Gastroesophageal sphincter (tissue), 4 donors: ENCODE measurements at regions not wholly inside any gene's neighbourhood (a gene's known extent, or its start where the extent isn't known, plus 50 kb on each side); places are given as distances from the start of the nearest gene placed in this dataset.

Experiments
- ATAC-seq: fragments of 150-250 bp; one replicate; pipeline ENCODE4 v1.9.1; 2016; ENCODE audit warnings: mild to moderate bottlenecking, moderate library complexity
- H3K27ac ChIP-seq, 4 donors: fragments of 200-600 bp; sonication (generic) in 3 of 4; 1 replicate in 3 of 4; 2 replicates in 1 of 4; pipeline ENCODE4 v1.5.1; 2016 to 2019
- H3K27me3 ChIP-seq: fragments of 200-600 bp; sonication (generic); one replicate; pipeline ENCODE4 v1.5.1; 2019
- H3K36me3 ChIP-seq, 2 donors: fragments of 200-600 bp; sonication (generic); one replicate each; pipeline ENCODE4 v1.5.1; 2019; ENCODE audit warnings: control low read depth in 1 of 2
- H3K4me1 ChIP-seq, 3 donors: fragments of 200-600 bp; sonication (generic); 1 replicate in 2 of 3; 2 replicates in 1 of 3; pipeline ENCODE4 v1.5.1; 2016 to 2019; ENCODE audit warnings: control low read depth in 2 of 3
- H3K4me3 ChIP-seq, 2 donors: fragments of 200-600 bp; sonication (generic); one replicate each; pipeline ENCODE4 v1.5.1; 2019; ENCODE audit warnings: mild to moderate bottlenecking in 1 of 2, moderate library complexity in 1 of 2
- H3K9me3 ChIP-seq, 3 donors: fragments of 200-600 bp; sonication (generic); one replicate each; pipeline ENCODE4 v1.5.1; 2017 to 2019; ENCODE audit warnings: control low read depth in 2 of 3
- EP300 ChIP-seq: sonication (generic); formaldehyde crosslinking; IDR thresholded peaks from one replicate; pipeline ENCODE4 v1.6.1; 2017; ENCODE audit warnings: antibody characterized with exemption, mild to moderate bottlenecking
- POLR2A ChIP-seq, 2 donors: fragments of 450-650 bp; IDR thresholded peaks; one replicate each; pipeline ENCODE4 v1.6.1; 2017; ENCODE audit warnings: antibody characterized with exemption in 2 of 2, mild to moderate bottlenecking in 2 of 2, moderate library complexity in 1 of 2
- POLR2AphosphoS5 ChIP-seq: sonication (generic); formaldehyde crosslinking; IDR thresholded peaks from one replicate; pipeline ENCODE4 v1.6.1; 2017; ENCODE audit warnings: antibody characterized with exemption
- WGBS, 2 donors: methylation state at CpG; one replicate each; pipeline ENCODE4 v1.1.5; 2018; ENCODE audit warnings: low coverage in 1 of 2; 5-methylcytosine and 5-hydroxymethylcytosine counted together
- TF ChIP-seq, protein P1 (sequence below), 4 experiments: fragments of 200-600 bp in 2 of 4; fragments of 450-650 bp in 2 of 4; sonication (generic) in 1 of 4; IDR thresholded peaks; one replicate each; pipeline ENCODE4 v1.5.1; 2017 to 2019; ENCODE audit warnings: antibody characterized with exemption in 4 of 4, mild to moderate bottlenecking in 2 of 4, moderate library complexity in 2 of 4

DNA sequence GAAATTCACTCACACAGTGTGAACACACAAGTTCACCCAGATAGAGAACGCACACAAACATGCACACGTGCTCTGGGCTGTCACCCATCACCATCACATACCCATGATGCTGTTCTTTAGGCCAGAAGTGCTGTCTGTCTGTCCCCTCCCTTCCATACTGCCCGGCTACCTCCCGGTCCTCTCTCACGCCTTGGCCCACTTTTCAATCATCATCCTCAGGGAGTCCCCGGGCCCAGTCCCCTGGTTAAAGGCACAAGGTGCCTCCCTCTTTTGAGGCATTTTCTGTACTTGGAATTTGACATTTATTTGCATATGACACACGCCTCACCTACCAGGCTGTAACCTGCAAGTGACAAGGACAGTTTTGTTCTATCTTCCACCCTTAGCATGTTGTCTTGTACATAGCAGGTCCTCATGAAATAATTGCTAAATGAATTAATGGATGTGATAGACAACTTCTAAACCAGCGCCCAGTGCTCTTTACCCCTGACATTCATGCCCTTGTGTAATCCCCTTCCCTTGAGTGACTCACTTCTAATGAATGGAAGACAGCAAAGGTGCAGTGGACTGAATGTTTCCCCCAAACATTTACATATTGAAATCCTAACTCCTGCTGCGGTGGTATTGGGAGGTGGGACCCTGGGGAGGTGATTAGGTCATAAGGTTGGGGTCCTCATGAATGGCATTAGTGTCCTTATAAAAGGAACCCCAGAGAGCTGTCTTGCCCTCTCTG, 73.9 kb upstream of the ADPGK start:
- peaks cover 0 to 2% (median 0%) of the 10 kb centered on the region in 3 donors for H3K4me1 ChIP-seq
- H3K27me3 ChIP-seq, result no peaks in the 10 kb centered on the region
- WGBS, 2 donors, result 67 to 82% methylated on average over 3 to 7 of the region's 9 CpGs
- H3K27ac ChIP-seq, result no peak overlapping the region
- H3K4me3 ChIP-seq, result no peak overlapping the region
- no peak for ATAC-seq
- H3K9me3 ChIP-seq, result no peaks in the 10 kb centered on the region
- TF ChIP-seq POLR2A (IDR thresholded peaks at IDR 0.05) (no peak), POLR2AphosphoS5 (no peak), EP300 (no peak)
- TF ChIP-seq, protein P1, sequence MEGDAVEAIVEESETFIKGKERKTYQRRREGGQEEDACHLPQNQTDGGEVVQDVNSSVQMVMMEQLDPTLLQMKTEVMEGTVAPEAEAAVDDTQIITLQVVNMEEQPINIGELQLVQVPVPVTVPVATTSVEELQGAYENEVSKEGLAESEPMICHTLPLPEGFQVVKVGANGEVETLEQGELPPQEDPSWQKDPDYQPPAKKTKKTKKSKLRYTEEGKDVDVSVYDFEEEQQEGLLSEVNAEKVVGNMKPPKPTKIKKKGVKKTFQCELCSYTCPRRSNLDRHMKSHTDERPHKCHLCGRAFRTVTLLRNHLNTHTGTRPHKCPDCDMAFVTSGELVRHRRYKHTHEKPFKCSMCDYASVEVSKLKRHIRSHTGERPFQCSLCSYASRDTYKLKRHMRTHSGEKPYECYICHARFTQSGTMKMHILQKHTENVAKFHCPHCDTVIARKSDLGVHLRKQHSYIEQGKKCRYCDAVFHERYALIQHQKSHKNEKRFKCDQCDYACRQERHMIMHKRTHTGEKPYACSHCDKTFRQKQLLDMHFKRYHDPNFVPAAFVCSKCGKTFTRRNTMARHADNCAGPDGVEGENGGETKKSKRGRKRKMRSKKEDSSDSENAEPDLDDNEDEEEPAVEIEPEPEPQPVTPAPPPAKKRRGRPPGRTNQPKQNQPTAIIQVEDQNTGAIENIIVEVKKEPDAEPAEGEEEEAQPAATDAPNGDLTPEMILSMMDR (IDR thresholded peaks at IDR 0.05), result no peak
- no peaks in the 10 kb centered on the region for H3K36me3 ChIP-seq

DNA sequence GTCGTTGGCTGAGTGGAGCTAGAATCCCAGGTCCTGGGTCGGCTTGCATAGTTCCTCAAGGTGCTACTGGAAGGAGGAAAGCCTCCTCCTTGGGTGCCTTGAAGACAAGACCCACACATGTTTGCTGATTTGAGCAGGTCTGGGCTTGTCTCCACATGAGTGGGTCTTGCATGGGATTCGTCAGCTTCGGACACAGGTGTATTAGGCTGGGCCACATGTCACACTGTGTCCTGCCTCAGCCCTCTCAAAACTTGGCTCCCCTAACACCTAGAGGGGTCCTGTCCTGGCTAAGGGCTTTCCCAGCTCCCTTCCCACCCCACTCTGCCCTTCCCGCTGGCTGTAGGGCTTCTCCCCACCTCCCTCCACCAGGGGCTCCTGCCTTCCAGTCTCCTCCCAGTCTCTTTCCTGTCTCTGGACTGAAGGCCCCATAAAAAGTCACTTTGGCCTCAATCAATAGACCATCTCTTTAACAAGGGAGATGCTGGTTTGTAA, 73.0 kb upstream of the ADPGK start:
- Histone ChIP-seq H3K36me3 (no peaks in the 10 kb centered on the region), H3K27ac (no peak overlapping the region), H3K27me3 (no peaks in the 10 kb centered on the region), H3K4me1 (peaks cover 0 to 6% (median 0%) of the 10 kb centered on the region in 3 donors), H3K4me3 (no peak overlapping the region), H3K9me3 (no peaks in the 10 kb centered on the region)
- 69 to 91% methylated on average over 3 to 4 of the region's 5 CpGs for WGBS, 2 donors
- ATAC-seq, result no peak
- TF ChIP-seq EP300 (no peak), POLR2A (IDR thresholded peaks at IDR 0.05) (no peak), POLR2AphosphoS5 (no peak)
- TF ChIP-seq, protein P1 (IDR thresholded peaks at IDR 0.05), result no peak

DNA sequence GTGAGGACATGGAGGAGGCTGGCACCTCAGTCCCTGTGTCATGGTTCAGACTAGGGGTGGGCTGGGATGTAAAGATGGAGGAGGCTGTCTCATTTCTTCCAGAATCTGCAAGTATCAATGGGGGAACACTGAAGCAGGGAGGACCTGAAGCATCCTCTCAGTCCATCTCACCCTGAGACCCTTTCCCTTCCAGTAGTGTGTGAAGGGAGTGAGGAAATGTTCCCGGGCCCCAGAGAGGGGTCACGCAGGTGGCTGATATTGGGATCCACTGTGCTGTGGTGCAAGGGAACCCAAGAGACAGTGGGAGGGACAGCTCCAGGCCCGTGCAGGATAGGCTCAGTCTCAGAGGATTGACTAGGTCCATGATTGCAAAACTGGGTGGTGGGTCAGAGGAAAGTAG, 72.2 kb upstream of the ADPGK start:
- ATAC-seq, result no peak
- Histone ChIP-seq H3K36me3 (no peaks in the 10 kb centered on the region), H3K4me1 (peaks cover 0 to 6% (median 0%) of the 10 kb centered on the region in 3 donors), H3K27me3 (no peaks in the 10 kb centered on the region), H3K9me3 (no peaks in the 10 kb centered on the region), H3K27ac (no peak overlapping the region), H3K4me3 (no peak overlapping the region)
- 36% methylated on average over 2 of the region's 3 CpGs; no CpG with 5 or more reads in 1 of the 2 donors for WGBS, 2 donors
- TF ChIP-seq, protein P1 (IDR thresholded peaks at IDR 0.05), result no peak
- TF ChIP-seq EP300, result no peak
- TF ChIP-seq POLR2A (IDR thresholded peaks at IDR 0.05), result no peak
- no peak for TF ChIP-seq POLR2AphosphoS5

DNA sequence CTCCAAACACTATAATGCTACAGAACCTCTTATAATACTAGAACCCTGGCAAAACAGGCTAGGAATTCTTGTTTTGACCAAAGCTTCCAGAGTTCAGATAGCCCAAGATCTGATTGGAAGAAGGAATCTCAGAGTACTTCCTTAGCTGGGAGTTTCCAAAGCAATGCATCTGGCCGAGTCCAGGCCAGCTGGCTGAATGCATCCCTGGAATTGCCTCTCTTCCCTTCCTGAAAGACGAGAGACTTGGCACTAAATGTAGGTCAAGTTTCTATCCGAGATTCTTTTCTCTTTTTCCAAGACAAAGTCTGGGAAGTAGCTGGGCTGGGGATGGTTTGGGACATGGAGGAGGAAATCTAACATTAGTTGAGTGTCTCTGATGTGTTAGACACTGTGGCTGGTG, 68.7 kb upstream of the ADPGK start:
- H3K9me3 ChIP-seq, result no peaks in the 10 kb centered on the region
- WGBS, 2 donors, result 0% methylated on average over 3 of the region's 3 CpGs
- ATAC-seq, result no peak
- no peaks in the 10 kb centered on the region for H3K36me3 ChIP-seq
- TF ChIP-seq POLR2AphosphoS5 (no peak), POLR2A (IDR thresholded peaks at IDR 0.05) (no peak), EP300 (no peak)
- TF ChIP-seq, protein P1 (IDR thresholded peaks at IDR 0.05), result no peak
- peaks cover 0 to 6% (median 0%) of the 10 kb centered on the region in 3 donors for H3K4me1 ChIP-seq
- H3K27ac ChIP-seq, result no peak overlapping the region
- H3K4me3 ChIP-seq, result no peak overlapping the region
- H3K27me3 ChIP-seq, result no peaks in the 10 kb centered on the region

DNA sequence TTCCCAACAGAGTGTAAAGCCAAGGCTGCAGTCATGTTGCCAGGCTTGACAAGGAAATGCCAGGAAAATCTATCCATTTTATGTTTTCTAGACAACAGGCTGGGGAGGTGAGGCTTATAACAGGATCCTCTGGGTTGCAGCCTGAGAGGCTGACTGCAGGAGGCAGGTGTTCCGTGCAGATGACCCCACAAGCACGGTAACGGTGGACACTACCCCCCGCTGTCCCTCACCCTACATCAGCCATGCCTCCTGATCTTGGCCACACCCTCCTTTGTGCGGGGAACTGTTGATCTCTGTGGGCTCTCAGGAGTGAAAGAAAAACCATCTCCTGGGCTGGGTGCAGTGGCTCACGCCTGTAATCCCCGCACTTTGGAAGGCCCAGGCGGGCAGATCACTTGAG, 68.0 kb upstream of the ADPGK start:
- WGBS, 2 donors, result 83 to 90% methylated on average over 1 to 7 of the region's 8 CpGs
- Histone ChIP-seq H3K4me1 (peaks cover 0 to 8% (median 0%) of the 10 kb centered on the region in 3 donors), H3K4me3 (no peak overlapping the region), H3K9me3 (no peaks in the 10 kb centered on the region), H3K27me3 (no peaks in the 10 kb centered on the region), H3K36me3 (no peaks in the 10 kb centered on the region), H3K27ac (no peak overlapping the region)
- ATAC-seq, result no peak
- no peak for TF ChIP-seq EP300
- no peak for TF ChIP-seq POLR2A (IDR thresholded peaks at IDR 0.05)
- TF ChIP-seq, protein P1 (IDR thresholded peaks at IDR 0.05), result no peak
- no peak for TF ChIP-seq POLR2AphosphoS5
